HCT116 (cell line): ENCODE measurements at regions not wholly inside any gene's neighbourhood (a gene's known extent, or its start where the extent isn't known, plus 50 kb on each side); places are given as distances from the start of the nearest gene placed in this dataset.

Experiments
- EZH2 ChIP-seq: fragments of 200-600 bp; sonication (generic); IDR thresholded peaks from 2 replicates; pipeline ENCODE4 v1.6.1; 2017; ENCODE audit warnings: antibody characterized with exemption, mixed run types
- JUND ChIP-seq: IDR thresholded peaks from 2 replicates; pipeline ENCODE4 v1.6.1; 2012
- POLR2A ChIP-seq: IDR thresholded peaks from 2 replicates; pipeline ENCODE4 v1.7.0; 2011; ENCODE audit warnings: borderline replicate concordance; ENCODE audit not compliant: insufficient read depth, insufficient read length; ENCODE audit errors: extremely low read depth
- POLR2AphosphoS5 ChIP-seq: IDR thresholded peaks from 2 replicates; pipeline ENCODE4 v1.6.1; 2011; ENCODE audit warnings: mild to moderate bottlenecking, low read depth, low read length, moderate library complexity
- RAD21 ChIP-seq: IDR thresholded peaks from 2 replicates; pipeline ENCODE4 v1.6.1; 2012; ENCODE audit warnings: low read depth, mild to moderate bottlenecking
- SP1 ChIP-seq: IDR thresholded peaks from 2 replicates; pipeline ENCODE4 v1.6.1; 2012; ENCODE audit warnings: low read depth
- SRF ChIP-seq: IDR thresholded peaks from 2 replicates; pipeline ENCODE4 v1.6.1; 2012; ENCODE audit warnings: low read depth
- YY1 ChIP-seq: IDR thresholded peaks from 2 replicates; pipeline ENCODE4 v1.6.1; 2011; ENCODE audit warnings: low read length, low read depth, moderate library complexity, mild to moderate bottlenecking; ENCODE audit not compliant: insufficient replicate concordance; ENCODE audit errors: extremely low read depth
- ZNF274 ChIP-seq: fragments of 200-500 bp; sonication (Bioruptor generic); IDR thresholded peaks from 2 replicates; pipeline ENCODE4 v1.6.1; 2014; ENCODE audit warnings: mild to moderate bottlenecking, low read depth, low read length, inconsistent platforms
- TF ChIP-seq, protein P1 (sequence below), 3 experiments: fragments of 200-600 bp in 1 of 3; sonication (generic) in 1 of 3; IDR thresholded peaks in 2 of 3; conservative IDR thresholded peaks in 1 of 3; 2 replicates each; pipeline ENCODE4 v1.5.1; 2012 to 2017; ENCODE audit warnings: low read depth in 2 of 3, low read length in 2 of 3, antibody characterized with exemption in 1 of 3, borderline replicate concordance in 1 of 3, control low read depth in 1 of 3, mild to moderate bottlenecking in 1 of 3, mixed read lengths in 1 of 3, mixed run types in 1 of 3, moderate library complexity in 1 of 3; ENCODE audit not compliant: insufficient read depth in 1 of 3
- TF ChIP-seq, protein P2 (sequence below): IDR thresholded peaks from 2 replicates; pipeline ENCODE4 v1.6.1; 2012; ENCODE audit warnings: low read depth
- TF ChIP-seq, protein P3 (sequence below): IDR thresholded peaks from 2 replicates; pipeline ENCODE4 v1.6.1; 2011; ENCODE audit warnings: mild to moderate bottlenecking, low read length, moderate library complexity; ENCODE audit not compliant: insufficient replicate concordance; ENCODE audit errors: extremely low read depth

DNA sequence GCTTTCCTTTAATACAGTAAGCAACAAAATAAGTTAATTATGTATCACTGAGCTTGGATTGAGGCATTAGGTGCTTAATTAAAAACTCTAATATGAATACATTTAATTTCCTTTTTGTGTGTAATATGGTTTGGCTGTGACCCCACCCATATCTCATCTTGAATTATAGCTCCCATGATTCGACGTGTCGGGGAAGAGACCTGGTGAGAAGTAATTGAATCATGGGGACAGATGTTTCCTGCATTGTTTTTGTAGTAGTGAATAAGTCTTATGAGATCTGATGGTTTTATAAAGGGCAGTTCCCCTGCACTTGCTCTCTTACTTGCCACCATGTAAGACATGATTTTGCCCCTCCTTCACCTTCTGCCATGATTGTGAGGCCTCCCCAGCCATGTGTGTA lies 325.4 kb upstream of the CDH7 start:
- no peak for TF ChIP-seq EZH2
- TF ChIP-seq, protein P1, sequence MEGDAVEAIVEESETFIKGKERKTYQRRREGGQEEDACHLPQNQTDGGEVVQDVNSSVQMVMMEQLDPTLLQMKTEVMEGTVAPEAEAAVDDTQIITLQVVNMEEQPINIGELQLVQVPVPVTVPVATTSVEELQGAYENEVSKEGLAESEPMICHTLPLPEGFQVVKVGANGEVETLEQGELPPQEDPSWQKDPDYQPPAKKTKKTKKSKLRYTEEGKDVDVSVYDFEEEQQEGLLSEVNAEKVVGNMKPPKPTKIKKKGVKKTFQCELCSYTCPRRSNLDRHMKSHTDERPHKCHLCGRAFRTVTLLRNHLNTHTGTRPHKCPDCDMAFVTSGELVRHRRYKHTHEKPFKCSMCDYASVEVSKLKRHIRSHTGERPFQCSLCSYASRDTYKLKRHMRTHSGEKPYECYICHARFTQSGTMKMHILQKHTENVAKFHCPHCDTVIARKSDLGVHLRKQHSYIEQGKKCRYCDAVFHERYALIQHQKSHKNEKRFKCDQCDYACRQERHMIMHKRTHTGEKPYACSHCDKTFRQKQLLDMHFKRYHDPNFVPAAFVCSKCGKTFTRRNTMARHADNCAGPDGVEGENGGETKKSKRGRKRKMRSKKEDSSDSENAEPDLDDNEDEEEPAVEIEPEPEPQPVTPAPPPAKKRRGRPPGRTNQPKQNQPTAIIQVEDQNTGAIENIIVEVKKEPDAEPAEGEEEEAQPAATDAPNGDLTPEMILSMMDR (IDR thresholded peaks at IDR 0.05 in 2 of 3, conservative IDR thresholded peaks at IDR 0.05 in 1 of 3; ENCODE audit: borderline replicate concordance in 1 of 3, insufficient read depth in 1 of 3, low read depth in 2 of 3, low read length in 2 of 3): no peak
- TF ChIP-seq POLR2A: no peak
- no peak for TF ChIP-seq POLR2AphosphoS5
- no peak for TF ChIP-seq RAD21
- no peak for TF ChIP-seq SP1
- no peak for TF ChIP-seq JUND
- TF ChIP-seq YY1: no peak
- TF ChIP-seq ZNF274: no peak
- TF ChIP-seq, protein P2, sequence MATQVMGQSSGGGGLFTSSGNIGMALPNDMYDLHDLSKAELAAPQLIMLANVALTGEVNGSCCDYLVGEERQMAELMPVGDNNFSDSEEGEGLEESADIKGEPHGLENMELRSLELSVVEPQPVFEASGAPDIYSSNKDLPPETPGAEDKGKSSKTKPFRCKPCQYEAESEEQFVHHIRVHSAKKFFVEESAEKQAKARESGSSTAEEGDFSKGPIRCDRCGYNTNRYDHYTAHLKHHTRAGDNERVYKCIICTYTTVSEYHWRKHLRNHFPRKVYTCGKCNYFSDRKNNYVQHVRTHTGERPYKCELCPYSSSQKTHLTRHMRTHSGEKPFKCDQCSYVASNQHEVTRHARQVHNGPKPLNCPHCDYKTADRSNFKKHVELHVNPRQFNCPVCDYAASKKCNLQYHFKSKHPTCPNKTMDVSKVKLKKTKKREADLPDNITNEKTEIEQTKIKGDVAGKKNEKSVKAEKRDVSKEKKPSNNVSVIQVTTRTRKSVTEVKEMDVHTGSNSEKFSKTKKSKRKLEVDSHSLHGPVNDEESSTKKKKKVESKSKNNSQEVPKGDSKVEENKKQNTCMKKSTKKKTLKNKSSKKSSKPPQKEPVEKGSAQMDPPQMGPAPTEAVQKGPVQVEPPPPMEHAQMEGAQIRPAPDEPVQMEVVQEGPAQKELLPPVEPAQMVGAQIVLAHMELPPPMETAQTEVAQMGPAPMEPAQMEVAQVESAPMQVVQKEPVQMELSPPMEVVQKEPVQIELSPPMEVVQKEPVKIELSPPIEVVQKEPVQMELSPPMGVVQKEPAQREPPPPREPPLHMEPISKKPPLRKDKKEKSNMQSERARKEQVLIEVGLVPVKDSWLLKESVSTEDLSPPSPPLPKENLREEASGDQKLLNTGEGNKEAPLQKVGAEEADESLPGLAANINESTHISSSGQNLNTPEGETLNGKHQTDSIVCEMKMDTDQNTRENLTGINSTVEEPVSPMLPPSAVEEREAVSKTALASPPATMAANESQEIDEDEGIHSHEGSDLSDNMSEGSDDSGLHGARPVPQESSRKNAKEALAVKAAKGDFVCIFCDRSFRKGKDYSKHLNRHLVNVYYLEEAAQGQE: no peak
- TF ChIP-seq, protein P3, sequence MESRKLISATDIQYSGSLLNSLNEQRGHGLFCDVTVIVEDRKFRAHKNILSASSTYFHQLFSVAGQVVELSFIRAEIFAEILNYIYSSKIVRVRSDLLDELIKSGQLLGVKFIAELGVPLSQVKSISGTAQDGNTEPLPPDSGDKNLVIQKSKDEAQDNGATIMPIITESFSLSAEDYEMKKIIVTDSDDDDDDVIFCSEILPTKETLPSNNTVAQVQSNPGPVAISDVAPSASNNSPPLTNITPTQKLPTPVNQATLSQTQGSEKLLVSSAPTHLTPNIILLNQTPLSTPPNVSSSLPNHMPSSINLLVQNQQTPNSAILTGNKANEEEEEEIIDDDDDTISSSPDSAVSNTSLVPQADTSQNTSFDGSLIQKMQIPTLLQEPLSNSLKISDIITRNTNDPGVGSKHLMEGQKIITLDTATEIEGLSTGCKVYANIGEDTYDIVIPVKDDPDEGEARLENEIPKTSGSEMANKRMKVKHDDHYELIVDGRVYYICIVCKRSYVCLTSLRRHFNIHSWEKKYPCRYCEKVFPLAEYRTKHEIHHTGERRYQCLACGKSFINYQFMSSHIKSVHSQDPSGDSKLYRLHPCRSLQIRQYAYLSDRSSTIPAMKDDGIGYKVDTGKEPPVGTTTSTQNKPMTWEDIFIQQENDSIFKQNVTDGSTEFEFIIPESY: no peak
- TF ChIP-seq SRF: no peak
